Activated T-cell treated with anti-CD3 and anti-CD28 coated beads for 24 hours (primary cell): ENCODE measurements at regions not wholly inside any gene's neighbourhood (a gene's known extent, or its start where the extent isn't known, plus 50 kb on each side); places are given as distances from the start of the nearest gene placed in this dataset.
"Not testable (repeated sequence)": the region's sequence is repeated elsewhere in the genome, so short reads cannot be mapped to it uniquely, and the experiment has no call there.

ENCODE experiments used
- DNase-seq: peaks from one replicate; pipeline ENCODE4 v3.0.0-alpha.2; 2020; ENCODE audit warnings: low read depth

DNA sequence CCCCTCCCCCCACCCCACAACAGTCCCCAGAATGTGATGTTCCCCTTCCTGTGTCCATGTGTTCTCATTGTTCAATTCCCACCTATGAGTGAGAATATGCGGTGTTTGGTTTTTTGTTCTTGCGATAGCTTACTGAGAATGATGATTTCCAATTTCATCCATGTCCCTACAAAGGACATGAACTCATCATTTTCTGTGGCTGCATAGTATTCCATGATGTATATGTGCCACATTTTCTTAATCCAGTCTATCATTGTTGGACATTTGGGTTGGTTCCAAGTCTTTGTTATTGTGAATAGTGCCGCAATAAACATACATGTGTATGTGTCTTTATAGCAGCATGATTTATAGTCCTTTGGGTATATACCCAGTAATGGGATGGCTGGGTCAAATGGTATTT lies 308.2 kb downstream of the ZNF536 start:
- not testable (repeated sequence) for DNase-seq

DNA sequence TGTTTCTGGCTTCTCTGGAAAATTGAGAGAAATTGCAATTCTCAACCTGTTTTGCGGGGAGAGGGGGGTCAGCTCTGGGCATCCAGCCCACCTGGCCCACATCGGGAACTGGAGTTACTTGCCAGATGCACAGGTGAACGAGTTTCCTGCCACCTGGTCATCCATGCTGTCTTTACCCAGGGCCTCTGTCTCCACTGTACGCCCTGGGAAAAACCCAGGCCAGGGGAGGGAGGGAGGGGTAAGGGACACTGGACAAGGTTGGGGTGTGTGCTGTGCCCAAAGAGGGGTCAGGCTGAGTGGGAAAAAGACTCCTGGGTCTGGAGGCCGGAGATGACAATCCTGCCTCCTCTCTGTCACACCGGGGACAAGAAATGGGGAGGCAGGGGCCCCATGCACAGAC lies 307.6 kb downstream of the ZNF536 start:
- no peak for DNase-seq

DNA sequence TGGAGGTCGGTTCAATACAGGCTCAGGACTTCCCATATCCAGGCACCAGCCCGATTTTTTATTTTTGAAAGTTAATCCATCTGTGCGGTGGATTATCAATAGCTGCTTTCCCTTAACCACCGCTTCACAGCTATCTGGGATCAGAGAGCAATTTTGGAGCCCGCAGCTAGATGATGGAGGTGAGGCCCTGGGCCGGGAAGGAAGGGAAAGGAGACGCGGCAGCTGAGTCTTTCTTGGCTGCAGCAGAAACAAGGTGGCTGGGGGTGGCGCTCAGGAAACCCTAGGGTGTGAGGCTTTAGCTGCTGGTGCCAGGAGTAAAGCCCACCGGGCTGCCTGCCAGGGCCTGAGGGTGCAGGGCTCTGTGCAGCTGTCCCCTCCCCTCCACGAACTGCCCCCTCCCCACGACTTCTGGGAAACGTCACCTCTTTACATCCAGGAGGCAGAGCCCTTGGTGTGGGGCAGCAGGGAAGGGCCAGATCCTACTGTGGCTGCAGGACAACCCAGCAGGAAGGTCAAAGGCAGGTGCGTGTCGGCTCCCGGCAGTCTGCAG lies 307.0 kb downstream of the ZNF536 start:
- DNase-seq: no peak

DNA sequence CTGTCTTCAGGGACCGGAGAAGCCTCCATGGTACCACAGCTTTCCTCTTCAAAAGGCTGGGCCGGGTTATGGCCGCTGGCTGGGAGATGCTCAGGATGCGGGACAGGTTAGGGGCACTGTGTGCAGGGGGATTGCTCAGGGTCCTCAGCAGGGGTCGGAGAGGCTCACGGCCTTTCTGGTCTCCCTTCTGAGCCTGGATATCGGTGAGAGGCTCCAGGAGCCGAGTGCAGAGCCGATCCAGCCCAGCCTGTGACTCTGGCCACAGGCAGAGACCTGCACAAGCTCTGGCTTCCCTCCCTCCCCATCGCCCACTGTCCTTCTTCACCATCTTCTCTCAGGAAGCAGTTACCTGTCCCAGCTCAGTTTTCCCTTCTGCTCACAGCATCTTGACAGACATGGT lies 306.0 kb downstream of the ZNF536 start:
- DNase-seq: no peak

DNA sequence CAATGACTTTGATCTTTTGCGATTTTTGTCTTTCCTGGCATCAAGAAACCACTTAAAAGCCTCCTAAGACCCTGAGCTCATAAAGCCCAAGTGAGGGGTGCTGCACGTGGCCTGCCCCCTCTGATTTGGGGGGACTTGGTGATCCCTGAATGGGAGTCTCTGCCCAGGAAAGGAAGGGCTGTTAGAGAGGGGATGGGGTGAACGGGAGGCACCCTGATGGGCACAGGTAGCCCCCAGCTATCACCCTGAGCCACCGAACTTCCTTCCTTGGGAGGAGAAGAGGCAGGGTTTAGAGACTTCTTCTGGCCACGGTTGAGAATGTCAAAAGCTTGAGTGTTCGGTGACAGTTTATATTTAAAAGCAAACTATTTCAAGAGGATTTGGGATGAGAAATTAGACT lies 305.5 kb downstream of the ZNF536 start:
- no peak for DNase-seq

DNA sequence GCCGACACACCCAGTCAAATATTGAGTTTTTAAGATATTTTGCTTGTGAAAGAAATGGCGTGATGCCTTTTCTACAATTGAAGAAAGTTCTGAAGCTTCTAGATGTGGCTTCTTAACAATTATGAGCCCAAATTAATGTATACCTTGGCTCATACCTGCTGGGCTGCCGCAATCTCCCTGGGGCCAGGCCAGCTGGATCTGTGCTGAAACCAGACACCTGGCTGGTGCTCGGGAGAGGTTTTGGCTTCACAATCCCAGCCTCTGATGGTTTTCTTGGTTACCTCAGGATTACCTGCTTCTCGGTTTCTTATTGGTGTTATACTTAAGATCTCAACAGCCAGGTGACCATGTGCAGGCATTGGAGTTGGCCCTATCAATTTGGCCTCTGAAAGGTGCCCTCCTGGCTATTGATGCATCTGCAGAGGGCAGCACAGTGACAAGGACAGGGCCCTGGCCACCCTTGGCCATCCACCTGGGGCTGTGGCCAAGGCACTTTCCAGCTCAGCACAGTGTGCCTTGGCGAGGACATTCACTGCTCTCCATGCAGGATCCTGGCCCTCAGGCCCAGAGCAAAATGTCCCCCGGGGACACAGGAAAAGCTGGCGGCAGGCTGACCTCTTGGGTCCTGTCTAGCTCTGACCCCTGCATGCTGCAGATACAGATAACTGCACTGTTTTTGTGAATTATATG lies 305.0 kb downstream of the ZNF536 start:
- DNase-seq: no peak

DNA sequence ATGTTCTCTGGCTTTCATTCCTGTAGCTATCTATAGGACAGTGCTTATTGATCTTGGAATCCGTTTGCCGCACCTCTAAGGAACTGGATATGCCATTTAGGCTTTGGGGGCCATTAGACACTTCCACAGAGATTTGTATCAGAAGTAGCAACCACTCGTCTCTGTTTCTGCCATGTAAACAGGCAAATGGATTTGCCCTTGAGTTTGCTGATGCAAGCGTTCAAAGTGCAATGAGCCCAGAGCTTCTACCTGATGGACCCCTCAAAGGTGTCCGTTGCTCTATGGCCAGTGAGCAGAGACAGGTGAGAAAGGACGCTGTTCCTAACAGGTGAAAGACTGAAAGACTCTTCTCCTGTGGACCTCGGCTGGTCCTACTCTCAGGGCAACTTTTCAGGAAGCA lies 302.9 kb downstream of the ZNF536 start:
- DNase-seq: no peak

DNA sequence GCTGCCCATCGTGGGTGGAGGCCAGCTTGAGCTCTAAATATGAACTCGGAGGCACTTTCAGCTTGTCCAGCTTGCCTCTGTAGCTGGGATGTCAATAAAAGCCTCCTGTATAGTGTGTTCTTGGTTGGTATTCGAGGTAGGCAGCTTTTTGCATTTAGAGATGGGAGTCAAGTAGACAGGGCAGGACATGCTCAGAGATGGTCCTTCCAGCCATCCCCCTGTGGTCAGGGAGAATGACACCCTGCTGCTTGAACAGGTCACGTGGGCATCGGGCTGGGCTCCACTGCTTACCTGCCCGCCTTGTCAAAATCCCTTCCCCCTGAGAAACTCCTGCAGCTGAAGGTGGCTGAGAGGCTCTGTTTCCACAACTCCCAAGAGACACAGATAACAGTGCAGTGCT lies 302.5 kb downstream of the ZNF536 start:
- no peak for DNase-seq

DNA sequence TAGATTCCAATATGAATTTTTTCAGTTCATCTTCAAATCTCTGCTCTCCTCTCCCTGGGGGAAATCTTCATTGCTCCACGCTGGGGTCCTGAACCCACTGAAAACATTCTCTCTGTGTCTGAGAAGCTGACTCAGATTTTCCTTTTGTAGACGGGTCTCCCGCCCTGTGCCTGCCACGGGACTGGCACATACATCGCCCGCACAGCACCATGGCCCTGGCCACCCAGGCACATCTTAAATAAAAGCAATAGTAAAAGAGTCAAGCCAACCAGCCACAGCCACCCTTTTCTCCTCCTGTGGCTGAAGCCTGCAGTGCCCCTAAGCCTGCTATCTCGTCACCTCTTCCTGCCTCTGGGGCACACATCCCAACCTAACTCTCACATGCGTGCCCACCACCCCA lies 301.2 kb downstream of the ZNF536 start:
- DNase-seq: no peak

DNA sequence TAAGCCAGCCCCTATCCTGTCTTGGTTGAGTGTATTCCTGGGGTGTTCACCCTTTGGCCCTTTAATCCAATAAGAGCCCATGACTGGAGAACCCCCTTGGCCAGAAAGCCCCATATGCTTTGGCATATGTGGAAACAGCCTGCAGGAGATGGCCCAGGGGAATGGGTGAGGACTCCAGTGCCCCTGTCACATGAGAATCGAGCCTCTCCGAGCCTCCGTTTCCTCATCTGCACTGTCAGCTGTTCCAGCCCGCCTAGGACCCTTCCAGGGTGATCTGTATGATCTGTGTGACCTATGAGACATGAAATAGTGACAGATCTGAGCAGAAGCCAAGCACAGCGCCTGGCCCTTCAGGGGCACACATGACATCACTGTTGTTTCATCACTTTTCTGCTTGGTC lies 300.7 kb downstream of the ZNF536 start:
- no peak for DNase-seq

DNA sequence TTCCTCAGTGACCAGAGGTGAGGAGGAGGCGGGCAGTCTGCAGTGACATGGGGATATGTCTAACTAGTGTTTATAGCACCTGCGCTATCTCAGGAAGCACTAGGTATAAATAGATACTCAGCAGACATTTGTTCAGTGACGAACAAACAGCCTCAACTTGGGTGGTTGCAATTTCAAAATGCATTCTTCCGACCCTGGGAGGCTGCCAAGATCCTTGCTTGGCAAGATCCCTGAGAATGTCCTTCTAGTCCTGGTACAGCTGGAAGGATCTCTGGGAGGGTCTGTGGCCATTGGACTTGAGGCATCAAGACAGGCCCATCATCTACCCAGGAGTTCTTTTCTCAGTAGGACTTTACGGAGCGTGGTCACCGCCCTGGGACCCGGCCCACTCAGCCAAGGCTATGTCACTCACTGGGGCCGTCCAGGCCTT lies 299.5 kb downstream of the ZNF536 start:
- no peak for DNase-seq

DNA sequence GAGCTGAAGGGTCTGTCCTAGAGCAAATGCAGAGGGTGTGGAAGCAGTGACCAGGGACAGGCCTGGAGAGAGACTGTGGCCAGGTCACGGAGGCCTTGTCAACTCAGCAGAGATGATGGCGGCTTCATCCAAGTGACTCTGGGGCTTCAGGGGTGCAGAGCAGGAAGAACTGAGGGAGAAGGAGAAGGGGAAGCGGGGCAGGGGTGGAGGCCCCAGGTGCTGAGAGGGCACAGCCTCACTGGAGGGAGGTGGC lies 299.1 kb downstream of the ZNF536 start:
- no peak for DNase-seq

DNA sequence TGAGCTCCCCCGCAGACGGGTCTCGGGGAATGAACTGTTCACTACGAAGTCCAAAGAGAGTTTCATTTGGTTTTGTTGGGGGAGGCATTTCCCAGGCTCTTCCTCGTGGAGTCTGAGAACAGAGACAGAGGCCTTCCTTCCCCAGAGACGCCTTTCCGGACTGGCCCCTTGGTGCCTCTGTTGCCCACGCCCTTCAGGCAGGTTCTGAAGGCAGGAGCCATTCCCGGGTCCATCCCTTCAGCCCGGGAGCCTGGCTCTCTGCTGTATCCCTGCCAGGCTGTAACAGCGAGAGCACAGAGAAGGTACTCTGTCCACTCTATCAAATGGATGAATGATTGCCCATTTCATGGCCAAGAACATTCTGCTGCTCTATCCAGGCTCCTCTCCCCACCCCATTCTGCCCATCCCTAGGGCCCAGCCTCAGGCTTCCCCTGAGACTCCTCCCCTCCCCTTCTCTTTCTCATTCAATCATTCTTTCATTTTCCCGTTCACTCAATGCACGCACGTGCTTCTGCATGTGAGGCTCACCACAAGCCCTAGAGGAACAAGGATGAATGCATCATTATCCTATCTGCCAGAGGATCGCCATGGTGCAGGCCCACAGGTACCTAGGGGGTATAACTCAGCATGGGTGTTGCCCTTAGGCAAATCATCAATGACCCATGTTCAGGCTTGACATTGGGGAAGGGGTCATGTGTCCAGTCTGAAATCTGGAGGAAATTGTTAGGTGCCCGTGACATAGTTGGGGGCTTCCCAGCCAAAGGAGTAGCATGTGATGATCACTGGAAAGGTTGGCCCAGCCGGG lies 298.6 kb downstream of the ZNF536 start:
- DNase-seq: no peak

DNA sequence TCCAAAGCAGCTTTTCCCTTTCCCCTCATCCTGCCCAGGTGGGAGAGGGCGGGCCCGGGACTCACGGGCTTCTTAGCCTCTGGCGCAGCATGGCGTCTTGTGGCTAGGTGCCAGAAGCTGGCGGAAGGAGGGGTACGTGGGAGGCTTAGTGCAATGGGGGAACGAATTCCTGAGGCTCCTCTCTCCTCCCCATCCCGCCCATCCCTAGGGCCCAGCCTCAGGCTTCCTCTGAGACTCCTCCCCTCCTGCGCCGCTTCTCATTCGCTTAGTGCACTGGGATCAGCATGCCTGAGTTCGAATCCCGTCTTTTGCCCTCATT lies 297.8 kb downstream of the ZNF536 start:
- no peak for DNase-seq

DNA sequence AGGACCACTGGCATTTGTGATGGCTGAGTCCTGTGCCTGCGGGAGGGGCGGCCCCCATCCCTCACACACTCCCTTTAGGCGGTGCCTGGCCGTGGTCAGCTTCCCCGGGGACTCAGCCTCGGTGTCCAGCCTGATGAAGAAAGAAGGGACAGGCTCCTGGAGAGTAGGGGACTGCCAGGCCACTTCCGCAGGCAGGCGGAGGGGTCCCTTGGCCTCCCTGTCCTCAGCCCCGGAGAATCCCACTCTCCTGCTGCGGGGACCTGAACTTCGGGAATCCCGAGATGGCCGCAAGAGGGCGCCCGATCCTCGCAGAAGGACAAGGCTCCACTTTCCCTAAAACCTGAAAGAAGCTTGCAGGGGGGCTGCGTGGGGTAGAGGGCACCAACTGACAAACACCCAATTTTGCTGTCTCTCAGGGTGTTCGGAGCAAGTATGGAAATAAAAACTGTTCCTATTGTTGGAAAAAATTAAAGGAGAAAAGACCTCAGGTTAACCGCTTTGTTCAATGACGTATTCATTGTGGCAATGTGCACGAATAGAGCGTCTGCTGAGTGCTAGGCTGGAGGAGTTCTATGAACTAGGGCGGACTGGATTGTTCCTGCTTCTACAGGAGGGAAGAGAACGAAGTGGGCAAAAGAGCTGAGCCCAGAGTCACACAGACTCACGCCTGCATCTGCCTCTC lies 297.3 kb downstream of the ZNF536 start:
- peak; percentile 24 for DNase-seq

DNA sequence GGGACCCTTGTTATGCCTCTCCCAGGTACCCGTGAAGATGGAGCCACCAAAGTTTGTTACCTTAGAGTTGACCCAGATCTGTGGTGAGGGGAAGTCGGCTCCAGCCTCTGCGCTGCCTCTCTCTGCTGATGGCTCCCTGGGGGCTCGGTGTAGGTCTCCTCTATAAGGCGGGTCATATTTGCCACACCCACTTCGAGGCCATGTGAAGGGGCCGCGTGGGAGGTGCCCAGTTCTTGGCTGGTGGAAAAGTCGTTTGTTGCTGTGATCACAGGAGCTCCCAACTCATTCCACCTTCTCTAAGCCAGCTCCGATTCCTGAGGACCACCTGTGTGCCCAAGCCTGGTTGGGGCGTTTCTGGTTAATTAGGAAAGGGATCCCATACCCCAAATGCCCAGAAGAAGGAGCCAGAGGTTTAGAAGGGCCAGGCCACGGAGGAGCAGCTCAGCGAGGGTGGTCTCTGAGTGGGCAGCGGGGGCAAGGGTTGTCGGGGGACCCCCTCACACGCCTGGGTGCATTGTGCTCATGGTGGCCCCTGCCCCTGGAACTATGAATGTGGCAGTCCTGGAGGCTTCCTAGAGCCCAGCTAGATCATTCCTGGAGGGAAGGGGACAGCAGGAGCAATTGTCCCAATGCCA lies 296.5 kb downstream of the ZNF536 start:
- no peak for DNase-seq

DNA sequence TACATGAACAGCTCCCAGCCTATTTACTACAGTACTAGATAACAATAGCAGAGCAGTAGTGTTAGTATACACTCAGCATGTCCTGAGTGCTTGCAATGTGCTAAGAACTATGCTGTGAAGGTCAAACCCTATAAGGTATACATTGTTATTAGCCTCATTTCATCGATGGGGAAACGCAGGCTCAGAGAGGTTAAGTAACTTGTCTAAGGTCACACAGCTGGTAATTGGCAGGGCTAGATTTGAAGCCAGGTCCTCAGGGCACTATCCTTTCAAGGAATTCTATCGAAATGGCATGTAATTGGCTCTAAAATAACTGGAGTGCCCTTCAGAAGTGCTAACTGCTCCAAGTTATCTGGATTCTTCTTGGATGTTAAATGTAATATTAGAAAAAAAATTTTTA lies 295.6 kb downstream of the ZNF536 start:
- no peak for DNase-seq

DNA sequence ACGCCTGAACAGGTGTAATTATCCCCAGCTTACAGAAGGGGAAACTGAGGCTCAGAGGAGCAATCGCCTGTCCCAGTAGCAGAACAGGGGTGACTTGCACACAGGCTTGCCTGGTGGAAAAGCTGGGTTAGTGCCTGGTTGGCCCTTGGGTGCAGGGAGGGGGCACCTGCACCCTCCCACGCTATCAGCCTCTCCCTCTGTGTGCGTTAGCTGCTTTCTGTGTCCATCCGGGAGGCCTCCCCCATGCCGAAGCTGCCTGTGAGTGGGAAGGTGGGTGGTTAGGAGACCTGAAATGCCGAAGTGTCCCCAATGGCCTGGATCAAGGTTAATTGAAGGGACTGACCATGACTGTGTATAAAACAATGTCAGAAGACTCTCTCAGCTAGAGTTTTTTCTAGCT lies 295.0 kb downstream of the ZNF536 start:
- no peak for DNase-seq

DNA sequence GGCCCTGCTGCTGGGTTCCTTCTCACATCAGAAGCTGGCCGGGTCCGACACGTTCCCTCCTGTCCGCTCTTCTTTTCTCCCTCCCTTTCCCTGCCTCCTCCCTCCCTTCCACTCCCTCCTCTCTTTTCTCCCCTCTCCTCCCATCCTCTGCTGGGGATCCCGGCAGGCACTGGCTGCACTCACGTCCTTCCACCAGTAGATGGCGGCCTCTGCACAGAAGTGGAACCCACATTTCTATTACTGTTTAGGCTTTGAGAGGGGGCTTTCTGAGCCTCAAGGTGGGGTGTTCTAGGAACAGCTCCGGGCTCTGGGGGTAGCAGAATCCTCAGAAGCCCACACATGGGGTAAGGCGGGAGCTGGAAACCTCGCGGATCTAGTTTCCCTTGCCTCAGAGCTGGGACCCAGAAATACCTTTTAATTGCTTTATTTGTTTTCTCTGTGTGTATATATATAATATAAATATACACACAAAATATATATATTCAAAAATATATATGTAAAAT lies 294.2 kb downstream of the ZNF536 start:
- DNase-seq: peak; percentile 12

DNA sequence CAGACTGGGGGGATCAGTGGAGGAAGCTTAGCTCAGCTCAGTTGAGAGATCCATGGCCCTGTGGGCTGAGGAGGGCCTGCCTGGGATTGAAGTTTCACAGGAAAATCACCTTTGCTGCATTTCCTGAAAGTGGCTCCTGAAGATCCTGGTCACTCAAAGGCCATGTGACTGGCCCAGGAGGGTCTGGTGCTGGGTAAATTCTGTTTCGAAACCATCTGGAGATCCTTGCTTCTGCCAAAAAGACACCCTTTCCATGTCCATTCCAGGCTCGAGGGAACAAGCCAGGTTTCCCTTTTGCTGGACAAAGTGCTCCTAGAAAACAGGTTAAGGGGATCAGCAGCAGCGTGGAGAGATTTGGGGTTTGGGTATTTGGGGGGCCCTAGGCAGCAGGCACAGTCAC lies 293.3 kb downstream of the ZNF536 start:
- no peak for DNase-seq

DNA sequence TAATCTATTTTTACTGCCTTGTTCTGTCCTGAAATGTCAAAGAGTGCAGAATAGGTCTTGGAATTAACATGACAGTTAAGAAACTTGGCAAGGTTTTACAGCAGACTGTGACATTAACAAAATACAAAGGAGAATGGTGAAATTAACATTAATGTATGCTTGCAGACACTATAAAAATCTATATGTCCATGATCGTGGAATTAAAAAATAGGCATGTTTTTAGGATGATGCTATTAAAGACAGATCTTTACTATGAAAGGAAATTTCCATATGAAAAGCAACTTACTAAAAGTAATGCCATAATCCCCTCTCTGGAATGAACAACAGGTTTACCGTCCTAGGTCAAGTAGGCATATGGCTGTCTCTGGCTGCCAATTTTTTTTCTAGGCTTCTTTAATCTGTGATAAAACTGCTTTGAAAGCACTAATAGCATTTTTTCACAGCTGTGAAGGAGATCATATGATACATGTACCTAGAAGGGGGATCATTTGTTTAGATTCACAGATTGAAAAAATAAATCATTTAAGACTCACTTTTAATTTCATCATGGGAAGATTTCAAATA lies 291.5 kb downstream of the ZNF536 start:
- DNase-seq: no peak

DNA sequence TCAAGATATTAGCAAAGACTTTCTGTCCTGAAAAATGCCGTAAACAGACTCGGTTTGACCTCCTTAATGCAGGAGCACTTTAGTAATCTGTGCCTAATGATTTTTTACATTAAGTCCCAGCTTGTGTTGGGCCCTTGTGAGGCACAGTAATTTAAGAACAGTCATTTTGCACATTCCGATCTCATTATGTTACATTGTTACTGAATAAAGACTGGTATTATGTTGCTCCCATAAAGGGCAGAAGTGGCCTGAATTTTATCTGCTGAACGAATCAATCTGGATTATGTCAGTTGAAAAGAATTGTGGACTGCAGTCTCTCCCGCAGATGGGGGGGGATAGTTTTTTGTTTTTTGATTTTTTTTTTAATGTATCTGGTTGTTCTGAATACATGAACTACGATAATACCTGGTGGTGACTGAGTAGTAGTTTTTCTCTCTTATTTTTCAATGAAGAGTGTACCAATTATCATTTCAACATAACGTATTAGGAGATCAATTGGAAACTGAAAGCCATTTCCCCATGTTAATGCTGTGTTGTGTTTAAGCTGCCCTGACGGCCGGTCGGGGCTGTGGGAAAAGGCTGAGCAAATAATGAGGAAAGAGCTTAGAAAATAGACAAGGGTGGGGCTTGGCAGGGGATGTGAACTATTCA lies 290.2 kb downstream of the ZNF536 start:
- DNase-seq: no peak
